ENCODE measurements at regions not wholly inside any gene's neighbourhood (a gene's known extent, or its start where the extent isn't known, plus 50 kb on each side); places are given as distances from the start of the nearest gene placed in this dataset.
"Not testable (repeated sequence)": the region's sequence is repeated elsewhere in the genome, so short reads cannot be mapped to it uniquely, and the experiment has no call there.

DNA sequence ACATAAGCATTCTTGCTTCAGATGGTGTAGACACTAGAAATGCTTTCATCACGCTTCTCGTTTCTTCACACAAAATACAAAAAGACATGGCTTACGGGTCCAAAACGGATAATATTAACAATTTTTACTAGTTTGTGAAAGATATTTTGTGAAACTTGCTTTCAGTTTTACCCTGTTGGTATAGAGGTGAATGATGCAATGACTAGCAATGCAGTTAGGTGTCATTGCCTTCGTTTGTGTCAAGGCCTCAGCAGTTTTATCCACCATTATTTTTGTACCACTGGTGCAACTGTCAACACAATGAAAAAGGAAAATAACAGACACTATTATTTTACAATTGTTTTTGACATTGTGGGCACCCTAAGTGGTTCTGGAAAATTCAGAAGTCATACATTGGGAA lies 323.0 kb downstream of the FLRT2 start:
- ChIA-PET CTCF (no interaction called here), POLR2A (no interaction called here)
- DNase-seq (no peak), ATAC-seq (ENCODE audit: low read depth) (no peak)
- Mint-ChIP-seq H3K36me3 (ENCODE audit: low read depth) (no peaks in the 10 kb centered on the region), H3K4me3 (no peak overlapping the region), H3K27me3 (no peaks in the 10 kb centered on the region), H3K9me3 (no peaks in the 10 kb centered on the region), H3K4me1 (no peaks in the 10 kb centered on the region), H3K27ac (no peak overlapping the region)
- TF ChIP-seq, protein P1, sequence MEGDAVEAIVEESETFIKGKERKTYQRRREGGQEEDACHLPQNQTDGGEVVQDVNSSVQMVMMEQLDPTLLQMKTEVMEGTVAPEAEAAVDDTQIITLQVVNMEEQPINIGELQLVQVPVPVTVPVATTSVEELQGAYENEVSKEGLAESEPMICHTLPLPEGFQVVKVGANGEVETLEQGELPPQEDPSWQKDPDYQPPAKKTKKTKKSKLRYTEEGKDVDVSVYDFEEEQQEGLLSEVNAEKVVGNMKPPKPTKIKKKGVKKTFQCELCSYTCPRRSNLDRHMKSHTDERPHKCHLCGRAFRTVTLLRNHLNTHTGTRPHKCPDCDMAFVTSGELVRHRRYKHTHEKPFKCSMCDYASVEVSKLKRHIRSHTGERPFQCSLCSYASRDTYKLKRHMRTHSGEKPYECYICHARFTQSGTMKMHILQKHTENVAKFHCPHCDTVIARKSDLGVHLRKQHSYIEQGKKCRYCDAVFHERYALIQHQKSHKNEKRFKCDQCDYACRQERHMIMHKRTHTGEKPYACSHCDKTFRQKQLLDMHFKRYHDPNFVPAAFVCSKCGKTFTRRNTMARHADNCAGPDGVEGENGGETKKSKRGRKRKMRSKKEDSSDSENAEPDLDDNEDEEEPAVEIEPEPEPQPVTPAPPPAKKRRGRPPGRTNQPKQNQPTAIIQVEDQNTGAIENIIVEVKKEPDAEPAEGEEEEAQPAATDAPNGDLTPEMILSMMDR (IDR thresholded peaks at IDR 0.05): no peak
- intact Hi-C loops (cut with micrococcal nuclease): no loop called here

DNA sequence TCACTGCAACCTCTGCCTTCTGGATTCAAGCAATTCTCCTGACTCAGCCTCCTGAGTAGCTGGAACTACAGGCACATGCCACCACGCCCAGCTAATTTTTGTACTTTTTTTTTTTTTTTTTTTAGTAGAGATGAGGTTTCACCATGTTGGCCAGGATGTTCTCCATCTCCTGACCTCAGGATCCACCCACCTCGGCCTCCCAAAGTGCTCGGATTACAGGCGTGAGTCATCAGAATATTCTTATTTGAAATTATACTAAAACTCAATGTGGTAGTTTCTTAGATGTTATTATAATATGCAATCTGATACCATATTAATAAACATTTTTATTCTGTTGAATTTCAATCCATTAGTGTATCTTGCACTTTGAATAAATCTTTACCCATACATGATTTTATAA lies 322.2 kb downstream of the FLRT2 start:
- H3K4me1 Mint-ChIP-seq; CTCF ChIA-PET; H3K36me3 Mint-ChIP-seq (ENCODE audit: low read depth); intact Hi-C loops (cut with micrococcal nuclease); ATAC-seq (ENCODE audit: low read depth); DNase-seq; H3K27ac Mint-ChIP-seq; H3K9me3 Mint-ChIP-seq; POLR2A ChIA-PET; H3K27me3 Mint-ChIP-seq; H3K4me3 Mint-ChIP-seq: not testable (repeated sequence)

DNA sequence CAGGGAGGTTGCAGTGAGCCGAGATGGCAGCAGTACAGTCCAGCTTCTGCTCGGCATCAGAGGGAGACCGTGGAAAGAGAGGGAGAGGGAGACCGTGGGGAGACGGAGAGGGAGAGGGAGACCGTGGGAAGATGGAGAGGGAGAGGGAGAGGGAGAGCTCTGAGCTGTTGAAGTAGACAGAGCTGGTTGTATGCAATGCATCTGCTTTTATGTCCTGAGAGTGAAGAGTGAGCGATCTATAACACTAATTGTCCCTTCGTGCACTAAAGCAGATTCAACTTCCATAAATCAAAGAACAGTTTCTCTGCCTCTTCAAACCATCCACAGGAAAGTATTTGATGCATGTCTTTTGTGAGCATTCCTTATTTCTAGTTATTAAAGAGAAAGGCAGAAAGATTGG lies 300.6 kb downstream of the FLRT2 start:
- H3K36me3 Mint-ChIP-seq (ENCODE audit: low read depth); H3K4me3 Mint-ChIP-seq; H3K27me3 Mint-ChIP-seq; H3K4me1 Mint-ChIP-seq; H3K9me3 Mint-ChIP-seq; ATAC-seq (ENCODE audit: low read depth); CTCF ChIA-PET; H3K27ac Mint-ChIP-seq; DNase-seq; intact Hi-C loops (cut with micrococcal nuclease); POLR2A ChIA-PET: not testable (repeated sequence)

DNA sequence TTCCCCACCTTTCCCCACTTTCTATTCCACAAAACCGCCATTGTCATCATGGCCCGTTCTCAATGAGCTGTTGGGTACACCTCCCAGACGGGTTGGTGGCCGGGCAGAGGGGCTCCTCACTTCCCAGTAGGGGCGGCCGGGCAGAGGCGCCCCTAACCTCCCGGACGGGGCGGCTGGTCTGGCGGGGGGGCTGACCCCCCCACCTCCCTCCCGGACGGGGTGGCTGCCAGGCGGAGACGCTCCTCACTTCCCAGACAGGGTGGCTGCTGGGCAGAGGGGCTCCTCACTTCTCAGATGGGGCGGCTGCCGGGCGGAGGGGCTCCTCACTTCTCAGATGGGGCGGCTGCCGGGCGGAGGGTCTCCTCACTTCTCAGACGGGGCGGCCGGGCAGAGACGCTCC lies 299.7 kb downstream of the FLRT2 start:
- H3K36me3 Mint-ChIP-seq (ENCODE audit: low read depth); POLR2A ChIA-PET; ATAC-seq (ENCODE audit: low read depth); H3K9me3 Mint-ChIP-seq; H3K27me3 Mint-ChIP-seq; CTCF ChIA-PET; DNase-seq; H3K4me3 Mint-ChIP-seq; H3K27ac Mint-ChIP-seq; H3K4me1 Mint-ChIP-seq; intact Hi-C loops (cut with micrococcal nuclease): not testable (repeated sequence)

DNA sequence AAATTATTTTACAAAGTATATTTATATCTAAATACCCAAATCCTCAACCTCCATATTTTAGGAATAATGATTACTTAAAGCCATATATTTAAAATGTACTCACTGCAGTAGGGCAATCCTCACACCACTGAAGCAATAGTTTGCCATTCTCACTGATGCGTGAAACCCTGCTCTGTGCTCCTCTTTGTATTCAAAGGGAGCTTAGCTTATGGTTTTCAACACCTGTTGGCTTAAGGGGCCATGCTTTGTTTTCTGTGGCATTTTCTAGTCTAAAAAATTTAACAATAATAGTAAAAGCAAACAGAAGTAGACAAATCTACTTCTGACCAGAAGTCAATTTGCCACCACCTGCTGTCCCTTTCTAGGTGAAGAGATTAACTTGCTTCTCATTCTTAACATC lies 294.6 kb downstream of the FLRT2 start:
- no peak overlapping the region for H3K4me3 Mint-ChIP-seq
- ChIA-PET CTCF (no interaction called here), POLR2A (no interaction called here)
- intact Hi-C loops (cut with micrococcal nuclease): no loop called here
- DNase-seq (no peak), ATAC-seq (ENCODE audit: low read depth) (no peak)
- TF ChIP-seq, protein P1 (IDR thresholded peaks at IDR 0.05): no peak
- no peak overlapping the region for H3K27ac Mint-ChIP-seq
- H3K9me3 Mint-ChIP-seq: no peaks in the 10 kb centered on the region
- H3K4me1 Mint-ChIP-seq: no peaks in the 10 kb centered on the region
- H3K36me3 Mint-ChIP-seq (ENCODE audit: low read depth): no peaks in the 10 kb centered on the region
- no peaks in the 10 kb centered on the region for H3K27me3 Mint-ChIP-seq

DNA sequence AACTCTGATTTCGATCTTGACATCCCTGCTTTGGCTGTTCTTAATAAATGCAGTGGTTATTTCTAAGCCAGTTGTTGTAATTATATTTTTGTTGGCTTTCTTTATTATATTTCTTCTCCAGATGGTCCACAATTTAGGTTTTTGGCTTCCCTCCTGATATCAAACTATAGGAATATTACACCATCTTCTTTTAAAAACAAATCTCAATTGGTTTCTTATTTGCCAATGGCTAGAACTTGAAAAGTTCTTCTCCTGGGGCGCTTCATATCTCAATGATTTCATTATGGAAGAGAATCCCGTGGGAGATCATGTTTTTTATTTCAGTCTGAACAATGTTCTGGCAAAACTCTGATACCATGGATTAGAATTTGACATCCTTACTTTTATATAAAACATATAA lies 292.3 kb downstream of the FLRT2 start:
- CTCF ChIA-PET: no interaction called here
- TF ChIP-seq, protein P1 (IDR thresholded peaks at IDR 0.05): no peak
- no peaks in the 10 kb centered on the region for H3K36me3 Mint-ChIP-seq (ENCODE audit: low read depth)
- ATAC-seq (ENCODE audit: low read depth) (no peak), DNase-seq (no peak)
- no peaks in the 10 kb centered on the region for H3K4me1 Mint-ChIP-seq
- H3K27ac Mint-ChIP-seq: no peak overlapping the region
- intact Hi-C loops (cut with micrococcal nuclease): no loop called here
- POLR2A ChIA-PET: no interaction called here
- H3K9me3 Mint-ChIP-seq: no peaks in the 10 kb centered on the region
- no peaks in the 10 kb centered on the region for H3K27me3 Mint-ChIP-seq
- H3K4me3 Mint-ChIP-seq: no peak overlapping the region

DNA sequence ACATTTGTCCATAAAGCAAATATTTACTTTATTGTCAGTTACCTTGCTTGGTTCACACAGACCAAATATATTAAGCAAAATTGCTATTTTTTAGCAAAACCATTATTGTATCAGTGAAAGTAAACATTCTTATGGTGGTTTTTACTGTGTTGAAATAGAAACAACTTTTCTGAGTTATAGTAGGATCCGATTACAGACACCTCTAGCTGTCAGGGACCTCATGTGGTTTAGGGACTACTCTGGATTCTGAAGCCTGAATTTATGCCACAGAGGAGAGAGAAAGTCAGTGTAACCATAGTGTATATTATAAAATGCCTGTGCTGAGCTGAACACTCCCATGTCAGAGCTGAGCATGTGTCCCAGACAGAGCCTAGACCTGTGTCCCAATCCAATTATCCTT lies 287.5 kb downstream of the FLRT2 start:
- no peak for DNase-seq
- Mint-ChIP-seq H3K27ac (no peak overlapping the region), H3K4me1 (no peaks in the 10 kb centered on the region), H3K4me3 (no peak overlapping the region), H3K9me3 (no peaks in the 10 kb centered on the region), H3K36me3 (ENCODE audit: low read depth) (no peaks in the 10 kb centered on the region), H3K27me3 (no peaks in the 10 kb centered on the region)
- ATAC-seq (ENCODE audit: low read depth): no peak
- ChIA-PET CTCF (no interaction called here), POLR2A (no interaction called here)
- TF ChIP-seq, protein P1 (IDR thresholded peaks at IDR 0.05): no peak
- intact Hi-C loops (cut with micrococcal nuclease): no loop called here
